KMS-11 (cell line): ENCODE measurements at regions not wholly inside any gene's neighbourhood (a gene's known extent, or its start where the extent isn't known, plus 50 kb on each side); places are given as distances from the start of the nearest gene placed in this dataset.

Experiments used
- H2AFZ ChIP-seq: fragments of 200-600 bp; sonication (generic); 2 replicates; pipeline ENCODE4 v1.6.1; 2016; ENCODE audit warnings: antibody characterized with exemption, mixed run types, low read depth
- H3K27ac ChIP-seq: fragments of 200-600 bp; sonication (generic); 2 replicates; pipeline ENCODE4 v1.6.1; 2016; ENCODE audit warnings: mild to moderate bottlenecking, mixed run types
- H3K27me3 ChIP-seq: fragments of 200-600 bp; sonication (generic); 2 replicates; pipeline ENCODE4 v1.6.1; 2017; ENCODE audit warnings: mild to moderate bottlenecking, low read depth, mixed run types, moderate library complexity; ENCODE audit not compliant: insufficient read depth
- H3K36me3 ChIP-seq: fragments of 200-600 bp; sonication (generic); 2 replicates; pipeline ENCODE4 v1.6.1; 2017; ENCODE audit warnings: mild to moderate bottlenecking, mixed run types; ENCODE audit not compliant: insufficient read depth
- H3K4me1 ChIP-seq: fragments of 200-600 bp; sonication (generic); 2 replicates; pipeline ENCODE4 v1.6.1; 2016; ENCODE audit warnings: mild to moderate bottlenecking, low read depth, mixed run types; ENCODE audit not compliant: poor library complexity, severe bottlenecking
- H3K4me2 ChIP-seq: fragments of 200-600 bp; sonication (generic); 2 replicates; pipeline ENCODE4 v1.7.0; 2016; ENCODE audit warnings: mild to moderate bottlenecking, mixed run types
- H3K4me3 ChIP-seq: fragments of 200-600 bp; sonication (generic); IDR thresholded peaks from 2 replicates; pipeline ENCODE4 v1.6.1; 2017; ENCODE audit warnings: low read depth, low read length, mixed read lengths; ENCODE audit not compliant: insufficient read depth
- H3K79me2 ChIP-seq: fragments of 200-600 bp; sonication (generic); 2 replicates; pipeline ENCODE4 v1.6.1; 2016; ENCODE audit warnings: low read depth, mixed run types; ENCODE audit not compliant: insufficient read depth
- H3K9ac ChIP-seq: fragments of 200-600 bp; sonication (generic); 2 replicates; pipeline ENCODE4 v1.6.1; 2016; ENCODE audit warnings: mild to moderate bottlenecking, mixed run types
- H4K20me1 ChIP-seq: fragments of 200-600 bp; sonication (generic); 2 replicates; pipeline ENCODE4 v1.6.1; 2016; ENCODE audit warnings: mild to moderate bottlenecking, mixed run types; ENCODE audit not compliant: insufficient read depth
- CTCF ChIP-seq: fragments of 200-600 bp; sonication (generic); conservative IDR thresholded peaks from 2 replicates; pipeline ENCODE4 v1.6.1; 2017; ENCODE audit warnings: low read depth, mild to moderate bottlenecking, antibody characterized with exemption, low read length, moderate library complexity, mixed read lengths

DNA sequence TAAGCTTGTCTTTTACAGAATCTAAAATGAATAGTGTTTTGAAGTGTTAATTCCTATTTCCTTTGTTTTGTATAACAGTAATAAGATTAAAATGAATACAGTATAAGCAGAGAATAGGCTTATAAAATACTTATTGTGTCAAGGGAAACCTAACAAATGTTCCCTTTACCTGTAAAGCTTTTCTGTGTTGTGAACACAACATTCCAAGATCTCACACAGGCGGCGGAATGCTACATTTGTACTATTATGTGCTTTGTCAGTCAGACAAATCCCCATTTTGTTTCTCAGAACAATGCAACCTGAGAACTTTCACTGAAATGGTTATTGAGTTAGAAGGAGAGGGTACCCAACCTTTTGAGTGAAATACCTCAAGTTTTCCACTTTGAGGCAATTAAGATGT is 1170.3 kb downstream of the OLFM4 start:
- Histone ChIP-seq H3K4me1 (no peaks in the 10 kb centered on the region), H3K27ac (no peak overlapping the region), H4K20me1 (no peaks in the 10 kb centered on the region), H3K9ac (no peak overlapping the region), H3K4me2 (no peak overlapping the region), H3K4me3 (no peak overlapping the region), H3K79me2 (no peaks in the 10 kb centered on the region), H2AFZ (no peak overlapping the region), H3K27me3 (no peaks in the 10 kb centered on the region), H3K36me3 (no peaks in the 10 kb centered on the region)
- TF ChIP-seq CTCF: no peak

DNA sequence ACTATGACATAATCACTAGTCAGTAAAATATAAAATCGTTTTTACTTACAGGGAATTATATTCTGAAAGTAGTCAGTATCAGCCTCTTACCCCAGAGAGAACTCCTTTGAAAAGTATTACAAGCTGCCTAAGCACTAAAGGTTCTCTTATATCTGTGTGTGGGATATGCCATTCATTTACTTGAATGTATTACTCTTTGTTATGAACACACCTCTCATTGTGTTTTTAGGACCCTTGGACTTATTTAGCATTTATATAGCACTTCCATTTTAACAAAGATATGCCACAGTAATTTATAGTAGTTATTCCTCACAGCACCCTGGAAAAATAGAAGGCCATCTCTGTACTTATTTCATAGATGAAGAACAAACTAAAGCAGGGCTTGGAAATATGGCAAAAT is 1178.0 kb downstream of the OLFM4 start:
- Histone ChIP-seq H3K9ac (no peak overlapping the region), H2AFZ (no peak overlapping the region), H3K79me2 (no peaks in the 10 kb centered on the region), H4K20me1 (no peaks in the 10 kb centered on the region), H3K27me3 (no peaks in the 10 kb centered on the region), H3K4me3 (no peak overlapping the region), H3K4me2 (no peak overlapping the region), H3K4me1 (peaks cover 2% of the 10 kb centered on the region), H3K36me3 (no peaks in the 10 kb centered on the region), H3K27ac (no peak overlapping the region)
- TF ChIP-seq CTCF: no peak

DNA sequence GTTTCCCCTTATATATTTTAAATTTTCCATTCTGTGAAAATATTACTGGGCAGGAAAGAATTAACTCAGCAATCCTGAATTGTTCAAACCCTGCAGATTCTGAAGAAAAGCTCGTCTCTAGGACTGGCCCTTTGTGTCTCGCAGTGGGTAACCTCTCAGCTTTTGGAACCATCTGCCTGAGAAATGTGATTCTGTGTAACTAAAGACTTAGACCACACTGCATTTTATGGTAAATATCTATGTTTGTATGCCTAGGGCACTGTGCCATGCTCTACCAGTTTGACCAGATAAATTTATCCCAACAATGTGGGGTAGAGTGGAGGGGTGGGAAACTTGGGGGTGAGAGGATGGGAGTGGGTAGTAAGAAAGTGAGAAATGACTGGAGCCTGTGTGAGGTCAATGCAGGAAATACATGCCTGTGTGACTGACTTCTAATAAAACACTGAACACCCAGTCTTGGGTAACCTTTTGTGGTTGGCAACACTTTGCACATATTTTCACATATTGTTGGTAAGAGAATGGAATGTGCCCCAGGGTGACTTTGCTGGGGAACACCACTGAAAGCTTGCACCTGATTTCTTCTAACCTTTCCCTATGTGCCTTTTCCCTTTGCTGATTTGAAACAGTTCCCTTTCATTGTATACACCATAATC is 1181.9 kb downstream of the OLFM4 start:
- no peak overlapping the region for H3K4me3 ChIP-seq
- peaks cover 2% of the 10 kb centered on the region for H3K4me1 ChIP-seq
- TF ChIP-seq CTCF: no peak
- H4K20me1 ChIP-seq: no peaks in the 10 kb centered on the region
- H3K79me2 ChIP-seq: no peaks in the 10 kb centered on the region
- H2AFZ ChIP-seq: no peak overlapping the region
- H3K27ac ChIP-seq: no peak overlapping the region
- no peaks in the 10 kb centered on the region for H3K27me3 ChIP-seq
- no peak overlapping the region for H3K4me2 ChIP-seq
- no peak overlapping the region for H3K9ac ChIP-seq
- no peaks in the 10 kb centered on the region for H3K36me3 ChIP-seq

DNA sequence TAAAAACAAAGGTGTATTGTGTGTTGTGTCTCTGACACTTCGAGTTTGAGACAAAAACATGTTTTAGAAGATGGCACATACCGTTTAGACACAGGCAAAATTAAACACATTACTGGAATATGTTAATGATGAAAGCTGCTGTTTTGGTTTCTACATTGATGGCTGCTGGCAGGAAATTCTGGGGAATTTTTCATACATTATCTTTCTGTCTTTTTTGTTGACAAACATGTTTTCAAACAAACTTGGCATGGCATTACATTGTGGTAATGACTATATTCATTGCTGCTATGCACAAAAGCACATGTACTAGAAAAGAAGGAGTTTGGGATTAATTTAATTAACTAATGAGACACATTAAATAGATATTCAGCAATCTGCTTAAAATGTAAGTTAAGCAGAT is 1187.6 kb downstream of the OLFM4 start:
- Histone ChIP-seq H3K79me2 (no peaks in the 10 kb centered on the region), H3K4me3 (no peak overlapping the region), H2AFZ (no peak overlapping the region), H3K4me2 (no peak overlapping the region), H3K27ac (no peak overlapping the region), H3K36me3 (no peaks in the 10 kb centered on the region), H4K20me1 (no peaks in the 10 kb centered on the region), H3K27me3 (no peaks in the 10 kb centered on the region), H3K4me1 (no peaks in the 10 kb centered on the region), H3K9ac (no peak overlapping the region)
- TF ChIP-seq CTCF: no peak
